ENCODE measurements at regions not wholly inside any gene's neighbourhood (a gene's known extent, or its start where the extent isn't known, plus 50 kb on each side); places are given as distances from the start of the nearest gene placed in this dataset.

DNA sequence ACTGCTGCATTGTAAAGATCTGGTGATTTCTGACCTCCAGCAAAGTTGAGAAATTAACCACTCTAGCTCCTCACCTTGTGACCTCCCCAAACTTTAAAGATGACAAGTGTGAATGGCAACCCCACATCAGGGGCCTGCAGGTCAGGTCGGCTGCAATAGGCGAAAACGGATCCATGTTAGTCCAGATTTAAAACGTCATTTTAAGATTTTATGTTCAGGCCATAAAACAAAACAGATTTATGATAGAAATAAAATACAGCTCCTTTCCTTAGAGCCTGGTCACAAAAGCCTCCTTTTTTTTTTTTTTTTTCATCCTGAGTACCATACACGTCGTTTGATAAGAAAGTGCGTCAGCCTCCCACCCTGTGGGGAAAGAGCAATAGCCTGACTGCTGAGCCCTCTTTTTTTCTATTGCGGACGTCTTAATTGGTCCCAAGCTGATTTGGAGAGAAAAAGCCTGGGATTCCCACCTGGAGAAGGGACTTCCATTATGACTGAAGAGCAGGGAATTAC is 519.2 kb upstream of the NOX3 start:
- TF ChIP-seq POLR2A (IDR thresholded peaks at IDR 0.05) = no peak
- TF ChIP-seq, protein P1, sequence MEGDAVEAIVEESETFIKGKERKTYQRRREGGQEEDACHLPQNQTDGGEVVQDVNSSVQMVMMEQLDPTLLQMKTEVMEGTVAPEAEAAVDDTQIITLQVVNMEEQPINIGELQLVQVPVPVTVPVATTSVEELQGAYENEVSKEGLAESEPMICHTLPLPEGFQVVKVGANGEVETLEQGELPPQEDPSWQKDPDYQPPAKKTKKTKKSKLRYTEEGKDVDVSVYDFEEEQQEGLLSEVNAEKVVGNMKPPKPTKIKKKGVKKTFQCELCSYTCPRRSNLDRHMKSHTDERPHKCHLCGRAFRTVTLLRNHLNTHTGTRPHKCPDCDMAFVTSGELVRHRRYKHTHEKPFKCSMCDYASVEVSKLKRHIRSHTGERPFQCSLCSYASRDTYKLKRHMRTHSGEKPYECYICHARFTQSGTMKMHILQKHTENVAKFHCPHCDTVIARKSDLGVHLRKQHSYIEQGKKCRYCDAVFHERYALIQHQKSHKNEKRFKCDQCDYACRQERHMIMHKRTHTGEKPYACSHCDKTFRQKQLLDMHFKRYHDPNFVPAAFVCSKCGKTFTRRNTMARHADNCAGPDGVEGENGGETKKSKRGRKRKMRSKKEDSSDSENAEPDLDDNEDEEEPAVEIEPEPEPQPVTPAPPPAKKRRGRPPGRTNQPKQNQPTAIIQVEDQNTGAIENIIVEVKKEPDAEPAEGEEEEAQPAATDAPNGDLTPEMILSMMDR (IDR thresholded peaks at IDR 0.05) = no peak
